IMR-90 (cell line): ENCODE measurements at regions not wholly inside any gene's neighbourhood (a gene's known extent, or its start where the extent isn't known, plus 50 kb on each side); places are given as distances from the start of the nearest gene placed in this dataset.

ENCODE experiments used
- ATAC-seq: fragments of 200-7000 bp; cut with Tn5 transposase; 2 replicates; pipeline ENCODE4 v1.9.1; 2020; ENCODE audit warnings: low read depth, mild to moderate bottlenecking, moderate library complexity
- BruUV-seq: library from RNA; stranded (reverse); fragments of 400-500 nt; replicated peaks from 2 replicates; lab custom pipeline; 2021; lab: Mats Ljungman, UMichigan
- CTCF ChIA-PET: fragments of 300-600 bp; formaldehyde crosslinking; extraction: SDS; loops from one replicate; lab custom pipeline; 2021; ENCODE audit warnings: antibody characterized with exemption; lab: Yijun Ruan, JAX
- POLR2A ChIA-PET: fragments of 300-600 bp; sonication (Branson Sonifier 250); formaldehyde crosslinking; loops from one replicate; lab custom pipeline; 2022; ENCODE audit warnings: antibody characterized with exemption; ENCODE audit not compliant: unreplicated experiment; lab: Charles Lee
- DNase-seq: peaks from one replicate; pipeline ENCODE4 v3.0.0; 2013
- H2AFZ ChIP-seq: replicated peaks from 2 replicates; pipeline ENCODE3; 2013; ENCODE audit warnings: low read length, mild to moderate bottlenecking; ENCODE audit not compliant: poor library complexity
- H2AK5ac ChIP-seq: 2 replicates; pipeline ENCODE4 v1.6.1; 2013; ENCODE audit warnings: low read depth, low read length, inconsistent platforms
- H2AK9ac ChIP-seq: replicated peaks from 2 replicates; pipeline ENCODE3; 2013; ENCODE audit warnings: mild to moderate bottlenecking, low read depth, low read length, moderate library complexity; ENCODE audit not compliant: poor library complexity
- H2BK120ac ChIP-seq: 2 replicates; pipeline ENCODE4 v1.6.1; 2013; ENCODE audit warnings: low read depth, low read length, inconsistent platforms
- H2BK15ac ChIP-seq: 3 replicates; pipeline ENCODE4 v1.6.1; 2013; ENCODE audit warnings: low read depth, low read length, inconsistent platforms
- H2BK20ac ChIP-seq: 2 replicates; pipeline ENCODE4 v1.6.1; 2013; ENCODE audit warnings: low read depth, mild to moderate bottlenecking, inconsistent platforms, low read length, moderate library complexity
- H2BK5ac ChIP-seq: 2 replicates; pipeline ENCODE4 v1.6.1; 2013; ENCODE audit warnings: mild to moderate bottlenecking, low read depth, low read length, inconsistent platforms; ENCODE audit not compliant: poor library complexity, severe bottlenecking
- H3K14ac ChIP-seq: replicated peaks from 2 replicates; pipeline ENCODE4 v1.6.1; 2013; ENCODE audit warnings: low read depth, low read length, inconsistent platforms
- H3K18ac ChIP-seq: 2 replicates; pipeline ENCODE4 v1.6.1; 2013; ENCODE audit warnings: low read depth, low read length, control low read depth
- H3K23ac ChIP-seq: 2 replicates; pipeline ENCODE4 v1.6.1; 2013; ENCODE audit warnings: low read depth, low read length, inconsistent platforms
- H3K27ac ChIP-seq: 2 replicates; pipeline ENCODE4 v1.5.1; 2013; ENCODE audit warnings: mild to moderate bottlenecking, control low read depth, low read length; ENCODE audit not compliant: insufficient read depth
- H3K27me3 ChIP-seq: 2 replicates; pipeline ENCODE4 v1.6.1; 2013; ENCODE audit warnings: low read length; ENCODE audit not compliant: control insufficient read depth, insufficient read depth
- H3K36me3 ChIP-seq: 2 replicates; pipeline ENCODE4 v1.6.1; 2013; ENCODE audit warnings: low read length, mixed read lengths; ENCODE audit not compliant: control insufficient read depth, insufficient read depth
- H3K4ac ChIP-seq: 2 replicates; pipeline ENCODE4 v1.6.1; 2013; ENCODE audit warnings: low read depth, low read length, inconsistent platforms
- H3K4me1 ChIP-seq: 2 replicates; pipeline ENCODE4 v1.6.1; 2013; ENCODE audit warnings: low read length, mixed read lengths; ENCODE audit not compliant: control insufficient read depth, insufficient read depth
- H3K4me2 ChIP-seq: 2 replicates; pipeline ENCODE4 v1.6.1; 2013; ENCODE audit warnings: low read depth, mild to moderate bottlenecking, control low read depth, low read length, moderate library complexity
- H3K4me3 ChIP-seq: 2 replicates; pipeline ENCODE4 v1.5.1; 2013; ENCODE audit warnings: low read depth, mild to moderate bottlenecking, control low read depth, low read length, moderate library complexity; ENCODE audit not compliant: insufficient read depth
- H3K56ac ChIP-seq: 2 replicates; pipeline ENCODE4 v1.6.1; 2013; ENCODE audit warnings: low read length, inconsistent platforms; ENCODE audit not compliant: insufficient read depth; ENCODE audit errors: extremely low read depth
- H3K79me1 ChIP-seq, 2 experiments: 2 replicates each; pipeline ENCODE4 v1.6.1; 2013; ENCODE audit warnings: low read length in 2 of 2, inconsistent platforms in 1 of 2, low read depth in 1 of 2
- H3K9ac ChIP-seq: 2 replicates; pipeline ENCODE4 v1.6.1; 2013; ENCODE audit warnings: low read depth, low read length, control low read depth
- H3K9me1 ChIP-seq: 2 replicates; pipeline ENCODE4 v1.6.1; 2013; ENCODE audit warnings: low read length, inconsistent platforms; ENCODE audit not compliant: insufficient read depth
- H3K9me3 ChIP-seq: 2 replicates; pipeline ENCODE4 v1.6.1; 2013; ENCODE audit warnings: low read length; ENCODE audit not compliant: control insufficient read depth, insufficient read depth
- H4K20me1 ChIP-seq: 2 replicates; pipeline ENCODE4 v1.6.1; 2013; ENCODE audit warnings: low read length, inconsistent platforms; ENCODE audit not compliant: insufficient read depth
- H4K5ac ChIP-seq: 2 replicates; pipeline ENCODE4 v1.6.1; 2013; ENCODE audit warnings: mild to moderate bottlenecking, low read depth, low read length, control low read depth
- H4K8ac ChIP-seq, 2 experiments: 2 replicates each; pipeline ENCODE4 v1.6.1; 2013; ENCODE audit warnings: low read depth in 2 of 2, low read length in 2 of 2, control low read depth in 1 of 2, inconsistent platforms in 1 of 2
- H4K91ac ChIP-seq: 2 replicates; pipeline ENCODE4 v1.6.1; 2013; ENCODE audit warnings: low read depth, low read length, inconsistent platforms; ENCODE audit not compliant: insufficient read depth
- RCOR1 ChIP-seq: IDR thresholded peaks from 2 replicates; pipeline ENCODE4 v1.6.1; 2012; ENCODE audit warnings: mild to moderate bottlenecking, low read length, improper control_type of control experiment; ENCODE audit not compliant: insufficient replicate concordance
- WGBS, 2 experiments: methylation state at CpG; one replicate each; pipeline versions ENCODE4 v1.1.5 to v1.1.7; 2013; ENCODE audit warnings: missing lambda C conversion rate in 2 of 2; ENCODE audit not compliant: insufficient read length in 1 of 2; ENCODE audit errors: extremely low coverage in 2 of 2; 5-methylcytosine and 5-hydroxymethylcytosine counted together
- dilution Hi-C: fragments of 300-500 bp; cut with HindIII; formaldehyde crosslinking; loops from one replicate; pipeline ENCODE4 v1.14.3; 2018; ENCODE audit warnings: low sequenced_read_pairs; ENCODE audit not compliant: unreplicated experiment
- in situ Hi-C: fragments of 300-500 bp; cut with MboI; formaldehyde crosslinking; loops from 3 replicates; pipeline ENCODE4 v1.14.3; 2019; ENCODE audit warnings: low sequenced_read_pairs, inconsistent platforms, mixed read lengths
- intact Hi-C: fragments of 100-400 bp; cut with micrococcal nuclease; formaldehyde crosslinking; loops from 2 replicates; pipeline ENCODE4 v1.10.0; 2022

DNA sequence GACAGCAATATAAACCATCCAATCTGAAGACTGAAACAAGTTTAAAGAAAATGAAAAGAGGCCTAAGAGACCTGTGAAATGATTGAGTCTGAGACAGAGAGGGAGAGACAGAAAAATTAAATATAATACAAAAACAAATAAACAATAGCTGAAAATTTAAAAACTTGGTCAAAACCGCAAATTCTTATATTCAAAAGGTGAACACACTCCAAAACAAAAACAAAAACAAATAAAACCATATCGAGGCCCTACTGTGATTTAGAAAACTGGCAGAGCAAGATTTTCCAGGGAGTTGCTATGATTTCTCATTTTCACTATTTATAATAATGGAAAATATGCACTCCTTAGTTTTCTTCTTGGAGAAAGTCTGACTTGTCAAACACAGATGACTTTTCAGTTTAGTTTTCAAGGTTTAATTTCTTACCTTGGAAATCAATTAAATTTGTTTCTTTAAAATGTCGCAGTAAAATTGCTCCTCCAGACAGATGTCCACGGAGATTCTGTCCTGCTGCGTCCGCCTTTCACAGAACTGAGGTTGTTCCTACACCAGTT lies 1420.3 kb downstream of the UQCRFS1 start:
- dilution Hi-C loops (no loop called here), in situ Hi-C loops (no loop called here), intact Hi-C loops (loop anchor here (2.0 kb wide), 1 partner anchor 44 kb away; no protein-coding TSS in a partner anchor)
- H3K4me3 ChIP-seq: peak overlapping the region; percentile 91
- no peak for ATAC-seq
- H2AFZ ChIP-seq: peak overlapping the region; percentile 92
- peak overlapping the region; percentile 67 for H3K14ac ChIP-seq
- peak overlapping the region; percentile 80 to 87 for H4K8ac ChIP-seq
- peak overlapping the region; percentile 5; the same call in 1 of the 2 replicates for H3K56ac ChIP-seq
- no peak overlapping the region for H2BK20ac ChIP-seq
- H4K5ac ChIP-seq: peak overlapping the region; percentile 54
- H3K4me2 ChIP-seq: peak overlapping the region; percentile 92
- H2BK5ac ChIP-seq: peak overlapping the region; percentile 30
- BruUV-seq: no TSS peak
- H3K4ac ChIP-seq: peak overlapping the region; percentile 54
- H3K27ac ChIP-seq: peak overlapping the region; percentile 63
- no peak overlapping the region for H2BK15ac ChIP-seq
- H3K4me1 ChIP-seq: no peaks in the 10 kb centered on the region
- no peaks in the 10 kb centered on the region; the same call in 1 of the 2 replicates for H3K9me1 ChIP-seq
- ChIA-PET CTCF (no interaction called here), POLR2A (no interaction called here)
- H4K91ac ChIP-seq: peak overlapping the region; percentile 50
- peaks cover 14% of the 10 kb centered on the region for H4K20me1 ChIP-seq
- no peak for DNase-seq
- no peak overlapping the region for H3K18ac ChIP-seq
- no peaks in the 10 kb centered on the region for H3K27me3 ChIP-seq
- H3K9ac ChIP-seq: peak overlapping the region; percentile 77
- H2AK5ac ChIP-seq: 0 out of 2 replicates have a peak overlapping the region, but pooled peaks have one; percentile 61
- H3K79me1 ChIP-seq: peaks cover under 1 to 30% of the 10 kb centered on the region in 2 experiments; a peak in 3 of 4 replicates
- H2AK9ac ChIP-seq: peak overlapping the region; percentile 28
- 0% methylated on average over 3 of the region's 6 CpGs; no CpG with 5 or more reads in 1 of the 2 experiments for WGBS, 2 experiments
- H3K9me3 ChIP-seq: no peaks in the 10 kb centered on the region
- no peak overlapping the region for H2BK120ac ChIP-seq
- peak overlapping the region; percentile 29 for H3K23ac ChIP-seq
- H3K36me3 ChIP-seq: peaks cover under 1% of the 10 kb centered on the region; the same call in 1 of the 2 replicates
- no peak for TF ChIP-seq RCOR1
